GM18870 (cell line): ENCODE measurements at regions not wholly inside any gene's neighbourhood (a gene's known extent, or its start where the extent isn't known, plus 50 kb on each side); places are given as distances from the start of the nearest gene placed in this dataset.
"Not testable (repeated sequence)": the region's sequence is repeated elsewhere in the genome, so short reads cannot be mapped to it uniquely, and the experiment has no call there.

ENCODE experiments used
- ATAC-seq: cut with Tn5 transposase; IDR thresholded peaks from one replicate; pipeline ENCODE4 v1.9.1; 2021; ENCODE audit warnings: moderate library complexity; ENCODE audit not compliant: unreplicated experiment

DNA sequence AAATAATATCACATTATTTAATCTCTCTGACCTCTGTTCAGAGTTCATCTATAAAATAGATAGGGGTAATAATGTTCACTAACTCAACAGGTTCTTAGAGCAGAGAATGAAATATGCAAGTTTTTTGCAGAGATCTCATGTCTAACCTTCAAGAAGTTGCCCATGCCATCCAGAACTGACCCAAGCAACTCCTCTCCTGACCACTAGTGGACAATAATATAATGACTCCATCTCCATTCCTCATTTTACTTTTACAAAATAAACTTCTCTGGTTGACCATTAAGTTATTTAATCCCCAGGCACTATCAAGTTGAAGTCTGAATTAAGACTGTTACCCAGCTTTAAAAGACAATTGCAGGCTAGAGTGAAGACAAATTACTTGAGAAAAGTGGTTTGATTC is 382.6 kb downstream of the KCNA4 start:
- ATAC-seq: no peak

DNA sequence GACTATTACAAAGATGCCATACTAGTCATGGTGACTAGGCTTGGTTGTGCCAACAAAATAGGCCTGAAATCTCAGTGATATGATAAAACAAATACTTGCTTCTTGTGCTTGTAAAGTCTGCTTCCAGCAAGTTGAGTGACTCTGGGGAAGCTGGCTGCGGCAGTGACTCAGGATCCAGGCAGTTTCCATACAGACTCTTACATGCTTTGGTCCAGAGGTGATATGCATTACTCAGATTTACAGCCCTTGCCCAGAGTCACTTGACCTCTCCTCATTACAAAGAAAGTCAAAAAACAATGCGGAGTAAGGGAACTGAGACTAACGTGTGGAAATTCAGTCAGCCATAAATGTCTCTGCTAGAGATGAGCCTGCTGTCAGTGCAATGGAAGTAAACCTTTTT is 387.5 kb downstream of the KCNA4 start:
- no peak for ATAC-seq

DNA sequence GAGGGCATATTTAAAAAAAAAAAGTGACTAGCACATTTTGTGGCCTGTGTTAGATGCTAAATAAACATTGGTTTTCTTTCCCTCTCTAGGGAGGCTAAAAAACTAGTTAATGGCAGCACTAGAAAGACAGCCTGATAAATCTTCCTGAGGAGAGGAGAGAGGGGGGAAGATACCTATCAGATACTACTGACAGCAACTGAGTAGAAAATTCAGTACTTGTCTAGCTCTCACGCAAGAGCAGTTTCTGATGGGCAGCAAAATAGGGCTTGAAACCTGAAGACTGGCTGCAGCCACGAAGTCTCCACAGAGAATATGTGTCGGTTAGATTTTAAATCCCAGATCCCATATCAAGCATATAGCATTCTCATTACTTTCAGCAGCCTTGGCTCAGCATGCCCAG is 388.2 kb downstream of the KCNA4 start:
- ATAC-seq: no peak

DNA sequence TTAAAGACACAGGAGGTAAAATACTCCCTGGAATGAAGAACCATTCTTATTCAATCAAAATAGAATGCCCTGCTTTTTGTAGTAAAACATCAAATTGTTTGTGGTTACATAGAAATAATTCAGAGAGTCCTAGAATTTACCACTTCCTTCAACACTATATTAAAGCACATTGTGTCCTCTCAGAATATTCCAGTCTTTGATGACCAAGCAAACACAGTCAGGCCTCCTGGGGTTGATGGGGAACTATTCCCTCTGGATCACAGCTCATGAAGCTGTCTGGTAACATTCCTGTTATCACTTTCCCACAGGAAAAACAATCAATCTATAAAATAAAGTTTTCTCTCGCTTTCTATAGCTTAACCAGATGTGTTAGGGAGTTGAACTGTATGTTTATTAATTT is 389.3 kb downstream of the KCNA4 start:
- ATAC-seq: no peak

DNA sequence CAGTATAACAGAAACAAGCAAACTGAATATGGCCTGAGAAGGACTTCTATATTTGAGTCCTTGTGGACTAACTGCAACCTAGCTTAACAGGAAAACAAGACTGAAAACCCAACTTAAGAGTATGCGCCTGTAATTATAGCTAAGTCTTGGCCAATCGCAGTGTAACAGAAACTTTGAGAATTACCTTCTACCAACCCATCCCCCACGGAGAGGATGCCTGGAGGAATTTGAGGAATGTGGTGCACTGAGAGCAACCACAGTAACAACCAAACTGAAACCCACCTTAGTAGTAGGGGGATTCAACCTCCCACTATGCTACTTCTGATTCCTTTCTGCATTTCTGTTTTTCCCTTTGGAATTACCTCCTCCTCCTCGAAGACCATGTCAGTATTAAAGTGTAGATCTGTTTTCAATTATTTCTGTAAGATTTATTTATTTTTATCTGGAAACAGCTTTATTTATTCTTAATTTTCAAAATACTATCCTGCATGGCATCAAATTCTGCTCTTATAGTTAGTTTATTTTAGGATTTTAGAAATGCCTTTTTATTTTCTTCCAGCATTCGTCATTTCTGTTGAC is 393.6 kb downstream of the KCNA4 start:
- ATAC-seq: no peak

DNA sequence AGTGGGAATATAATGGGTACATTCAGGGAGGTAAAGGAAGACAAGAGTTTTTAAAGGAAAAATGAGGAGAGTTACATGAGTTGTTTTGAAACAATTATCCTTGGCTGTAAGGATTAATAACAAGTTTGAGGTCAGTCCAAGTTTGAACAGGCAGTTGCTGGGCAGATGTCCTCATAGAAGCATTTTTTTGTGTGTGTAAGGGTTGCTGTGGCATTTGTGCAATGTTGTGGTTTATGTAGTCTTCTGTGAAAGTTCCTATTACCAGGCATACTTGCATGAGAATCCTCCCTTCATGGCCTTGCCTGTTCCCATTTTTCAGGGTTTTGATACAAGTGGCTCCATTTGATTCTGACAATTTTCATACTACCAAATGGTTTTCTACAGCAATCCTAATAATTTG is 400.2 kb downstream of the KCNA4 start:
- no peak for ATAC-seq

DNA sequence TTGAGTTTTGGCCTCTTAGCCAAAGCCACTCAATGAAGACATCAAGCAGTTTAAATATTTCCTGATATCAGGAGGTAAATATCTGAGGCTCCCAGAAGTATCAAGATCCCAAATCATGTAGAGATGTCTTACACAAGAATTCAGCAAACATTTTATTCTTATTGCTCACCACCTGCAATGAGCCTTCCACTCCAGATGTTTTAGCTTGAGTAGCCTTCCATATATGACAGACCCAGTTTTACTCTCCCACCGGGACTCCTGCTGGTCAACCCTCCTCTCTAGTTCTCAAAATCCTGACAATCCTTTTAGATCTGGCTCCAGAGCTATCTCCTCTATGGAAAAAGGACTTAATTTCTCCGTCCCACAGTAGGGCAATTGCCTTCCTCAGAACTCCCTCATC is 404.4 kb downstream of the KCNA4 start:
- no peak for ATAC-seq

DNA sequence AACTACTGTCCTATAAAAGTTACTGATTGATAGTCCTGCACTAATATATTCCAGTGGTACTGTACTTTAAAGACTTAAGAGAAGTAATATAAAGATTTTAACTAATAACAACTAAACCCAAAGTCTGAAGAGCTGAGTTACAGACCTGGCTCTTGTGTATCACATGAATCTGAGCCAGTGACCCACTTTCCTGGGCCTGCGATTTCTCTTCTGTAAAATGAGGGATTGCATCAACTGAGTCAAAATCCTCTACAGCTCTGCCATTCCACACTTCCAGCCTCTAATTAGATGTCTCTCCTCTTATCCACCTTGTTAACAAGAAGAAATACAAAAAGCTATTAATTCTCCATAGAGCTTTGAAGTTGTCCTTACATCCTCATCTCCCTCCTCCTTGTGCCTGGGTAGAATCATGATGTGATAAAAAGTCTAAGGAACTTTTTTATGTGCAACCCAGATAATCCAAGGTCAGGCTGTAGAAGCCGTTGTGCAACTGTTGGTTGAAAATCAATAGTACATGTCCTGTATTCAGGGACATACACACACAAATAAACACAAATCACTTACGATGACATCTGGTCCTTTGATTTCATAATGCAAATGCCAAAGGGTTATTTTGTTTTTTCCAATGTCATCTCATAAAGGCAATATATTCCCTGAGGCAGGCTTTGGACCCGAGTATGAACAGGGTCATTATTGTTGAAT is 410.3 kb downstream of the KCNA4 start:
- no peak for ATAC-seq

DNA sequence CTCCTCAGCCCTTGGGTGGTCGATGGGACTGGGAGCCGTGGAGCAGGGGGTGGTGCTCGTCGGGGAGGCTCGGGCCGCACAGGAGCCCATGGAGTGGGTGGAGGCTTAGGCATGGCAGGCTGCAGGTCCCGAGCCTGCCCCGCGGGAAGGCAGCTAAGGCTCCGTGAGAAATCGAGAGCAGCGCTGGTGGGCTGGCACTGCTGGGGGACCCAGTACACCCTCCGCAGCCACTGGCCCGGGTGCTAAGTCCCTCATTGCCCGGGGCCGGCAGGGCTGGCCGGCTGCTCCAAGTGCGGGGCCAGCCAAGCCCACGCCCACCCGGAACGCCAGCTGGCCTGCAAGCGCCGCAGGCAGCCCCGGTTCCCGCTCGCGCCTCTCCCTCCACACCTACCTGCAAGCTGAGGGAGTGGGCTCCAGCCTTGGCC is 416.7 kb downstream of the KCNA4 start:
- not testable (repeated sequence) for ATAC-seq

DNA sequence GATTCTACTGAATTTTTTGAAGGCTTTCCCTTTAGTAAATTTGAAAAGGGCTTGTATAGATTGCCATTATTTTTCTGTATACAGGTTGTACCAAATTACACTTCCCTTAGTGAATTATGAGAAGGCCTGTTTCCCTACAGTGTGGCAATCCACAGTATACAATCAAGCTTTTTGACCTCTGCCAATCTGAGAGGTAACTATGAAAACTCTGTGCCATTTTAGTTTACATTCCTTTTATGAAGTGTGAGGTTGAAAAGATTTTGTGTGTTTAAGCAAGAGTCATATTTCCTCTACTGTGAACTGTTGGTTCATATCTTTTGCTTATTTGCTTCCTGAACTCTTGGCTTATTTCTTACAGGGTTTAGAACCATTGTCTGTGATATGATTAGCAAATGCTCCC is 432.5 kb downstream of the KCNA4 start:
- ATAC-seq: no peak

DNA sequence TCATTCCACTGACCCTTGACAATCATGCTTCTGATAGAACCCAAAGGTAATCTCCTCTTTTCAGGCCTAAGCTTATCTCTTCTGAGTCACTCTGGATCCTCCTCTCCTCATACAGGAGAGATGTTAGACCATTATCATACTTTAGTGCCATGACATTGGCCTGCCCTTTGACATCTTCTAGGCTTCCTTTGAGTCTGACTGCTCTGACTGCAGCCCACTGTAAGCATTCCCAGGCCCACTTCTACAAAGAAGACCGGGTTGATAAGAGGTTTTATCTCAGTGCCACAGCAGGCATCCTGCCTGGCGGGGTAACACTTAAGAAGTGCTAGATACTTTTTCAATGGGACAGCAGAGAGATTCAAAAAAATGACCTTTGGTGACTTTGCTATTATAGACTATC is 438.0 kb downstream of the KCNA4 start:
- no peak for ATAC-seq

DNA sequence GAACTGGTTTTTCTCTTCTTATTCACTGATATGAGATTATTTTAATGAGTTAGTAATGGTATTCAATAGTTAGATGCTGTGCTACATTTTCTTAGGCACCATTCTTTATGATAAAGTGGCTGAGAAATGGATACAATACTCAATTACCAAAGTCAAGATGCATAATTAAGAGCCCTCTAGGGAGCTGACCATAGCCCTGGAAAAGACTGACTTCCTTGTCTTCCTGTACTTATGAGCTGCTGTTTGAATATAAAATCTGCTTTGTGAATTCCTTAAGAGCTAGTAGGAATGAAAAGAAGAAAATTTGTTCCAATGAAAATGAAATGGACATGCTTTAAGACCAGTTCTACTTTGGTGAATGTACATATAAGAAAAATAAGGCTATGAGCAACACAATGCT is 452.3 kb downstream of the KCNA4 start:
- ATAC-seq: no peak

DNA sequence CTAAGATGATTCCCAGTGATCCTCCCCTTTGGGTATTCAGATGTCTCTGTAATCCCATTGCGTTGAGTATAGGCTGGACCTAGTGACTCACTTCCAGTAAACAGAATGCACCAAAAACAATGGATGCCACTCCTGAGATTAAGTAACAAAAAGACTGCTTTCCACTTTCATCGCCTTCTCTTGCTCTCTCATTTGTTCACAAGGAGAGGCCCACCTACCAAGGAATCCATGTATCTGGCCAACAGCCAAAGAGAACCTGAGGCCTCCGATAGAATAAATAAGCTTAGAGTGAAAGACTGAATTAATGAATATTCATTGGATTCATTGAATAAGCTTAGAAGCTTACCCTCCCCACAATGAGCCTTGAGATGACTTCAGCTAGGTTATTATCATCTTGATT is 454.6 kb downstream of the KCNA4 start:
- ATAC-seq: no peak

DNA sequence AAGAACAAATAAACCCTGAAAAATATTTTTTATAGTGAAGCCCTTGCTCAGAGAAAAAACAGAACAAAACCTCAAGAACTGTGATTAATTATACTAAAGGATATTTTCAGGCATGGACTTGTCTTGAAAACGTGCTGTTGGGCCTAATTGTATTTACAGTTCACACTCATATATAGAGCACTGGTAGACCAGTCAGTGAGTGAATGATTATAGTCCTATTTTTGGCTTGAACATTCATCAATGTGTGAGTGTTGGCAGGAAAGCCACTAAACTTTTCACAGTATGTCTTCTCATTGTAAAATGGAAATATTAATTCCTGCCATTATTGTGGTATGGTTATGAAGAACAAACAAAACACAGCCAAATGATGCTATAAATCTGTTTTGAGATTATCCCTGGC is 462.8 kb downstream of the KCNA4 start:
- no peak for ATAC-seq

DNA sequence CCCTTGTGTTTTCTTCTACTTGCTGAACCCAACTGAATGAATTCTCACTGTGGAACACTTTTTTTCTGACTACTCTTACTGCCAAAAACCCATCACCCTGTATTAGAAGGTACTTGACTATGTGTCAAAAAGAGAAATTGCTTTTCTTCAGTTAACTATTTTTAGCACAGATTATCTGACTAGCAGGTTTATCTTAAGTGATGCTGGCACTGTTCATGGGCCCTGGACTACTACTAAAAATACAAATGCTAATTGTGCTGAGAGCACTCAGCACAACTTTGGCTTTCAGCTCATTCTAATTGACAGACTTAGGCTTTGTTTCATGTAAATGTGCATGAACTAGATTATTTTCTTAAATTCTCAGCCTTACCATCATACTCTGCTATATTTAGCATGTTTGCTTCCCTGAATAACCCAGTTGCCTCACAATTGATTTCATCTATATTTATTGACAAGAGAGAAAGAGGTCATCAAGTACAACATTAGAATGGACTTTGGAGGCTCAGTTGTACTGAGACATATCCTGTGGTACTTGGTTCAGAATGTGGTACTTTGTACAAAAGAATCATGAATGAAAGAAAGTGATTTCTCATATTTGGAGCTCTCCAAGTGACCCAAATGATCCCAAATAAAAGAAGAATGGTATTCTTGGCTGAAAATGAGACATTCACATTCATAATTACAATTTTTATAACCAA is 478.3 kb downstream of the KCNA4 start:
- ATAC-seq: no peak

DNA sequence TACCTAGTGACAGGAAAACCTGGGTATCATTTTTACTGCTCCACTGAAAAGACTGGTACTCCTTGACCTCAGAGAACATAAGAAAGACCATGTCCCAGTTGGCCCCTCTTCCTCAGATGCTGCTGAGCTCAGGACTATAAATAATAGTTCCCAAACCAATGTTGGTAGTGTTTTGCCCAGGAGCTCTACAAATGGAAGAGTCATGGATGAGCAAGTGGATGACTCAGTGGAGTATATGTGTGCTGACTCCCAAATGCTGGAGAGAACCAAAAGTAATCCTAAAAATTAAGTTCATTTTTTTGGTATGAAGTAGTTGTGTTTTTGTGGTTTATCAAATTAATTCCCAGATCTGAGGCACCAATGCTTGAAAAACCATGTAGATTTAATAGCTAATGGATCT is 482.0 kb downstream of the KCNA4 start:
- ATAC-seq: no peak

DNA sequence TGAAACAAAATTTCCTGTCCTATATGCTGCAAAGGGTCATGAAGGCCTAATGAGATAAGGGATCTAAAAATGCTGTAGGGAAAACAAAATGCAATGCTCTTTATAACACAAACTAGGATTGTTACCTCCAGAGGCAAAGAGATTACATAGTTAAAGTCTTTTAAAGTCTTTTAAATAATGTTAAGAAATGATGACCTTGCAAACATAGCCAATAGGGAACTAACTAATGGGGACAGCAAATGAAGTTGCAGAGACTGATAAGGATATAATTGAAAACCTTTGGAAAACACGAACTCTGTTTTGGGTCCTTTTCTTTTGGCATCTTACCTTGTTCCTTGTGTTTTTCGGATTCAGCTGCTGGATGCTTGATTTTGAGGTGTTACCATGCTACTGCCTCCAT is 485.9 kb downstream of the KCNA4 start:
- no peak for ATAC-seq

DNA sequence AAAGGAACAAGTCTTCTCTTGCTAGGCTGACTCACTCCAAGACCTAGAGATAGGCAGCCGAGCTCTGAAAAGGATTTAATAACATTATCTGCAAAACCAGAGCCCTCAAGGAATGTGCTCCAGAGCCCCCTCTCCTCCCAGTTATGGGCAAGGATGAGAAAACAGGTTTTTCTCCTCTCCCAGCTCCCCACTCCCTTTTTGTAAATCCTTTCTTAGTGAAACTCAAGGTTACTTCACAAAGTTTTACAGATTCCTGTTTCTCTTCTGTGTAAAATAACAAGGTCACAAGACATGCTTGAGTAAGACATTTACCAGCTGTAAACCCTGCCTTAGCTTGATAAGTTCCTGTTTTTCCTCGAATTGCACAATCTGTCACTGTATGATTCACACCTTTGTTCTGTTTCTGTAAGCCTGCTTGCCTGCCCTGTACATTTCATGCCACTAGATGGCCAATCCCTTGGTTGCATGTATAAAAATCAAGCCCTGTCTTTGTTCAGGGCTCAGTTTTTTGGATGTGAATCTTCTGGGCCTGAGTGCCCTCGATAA is 489.4 kb downstream of the KCNA4 start:
- peak; percentile 81 for ATAC-seq

DNA sequence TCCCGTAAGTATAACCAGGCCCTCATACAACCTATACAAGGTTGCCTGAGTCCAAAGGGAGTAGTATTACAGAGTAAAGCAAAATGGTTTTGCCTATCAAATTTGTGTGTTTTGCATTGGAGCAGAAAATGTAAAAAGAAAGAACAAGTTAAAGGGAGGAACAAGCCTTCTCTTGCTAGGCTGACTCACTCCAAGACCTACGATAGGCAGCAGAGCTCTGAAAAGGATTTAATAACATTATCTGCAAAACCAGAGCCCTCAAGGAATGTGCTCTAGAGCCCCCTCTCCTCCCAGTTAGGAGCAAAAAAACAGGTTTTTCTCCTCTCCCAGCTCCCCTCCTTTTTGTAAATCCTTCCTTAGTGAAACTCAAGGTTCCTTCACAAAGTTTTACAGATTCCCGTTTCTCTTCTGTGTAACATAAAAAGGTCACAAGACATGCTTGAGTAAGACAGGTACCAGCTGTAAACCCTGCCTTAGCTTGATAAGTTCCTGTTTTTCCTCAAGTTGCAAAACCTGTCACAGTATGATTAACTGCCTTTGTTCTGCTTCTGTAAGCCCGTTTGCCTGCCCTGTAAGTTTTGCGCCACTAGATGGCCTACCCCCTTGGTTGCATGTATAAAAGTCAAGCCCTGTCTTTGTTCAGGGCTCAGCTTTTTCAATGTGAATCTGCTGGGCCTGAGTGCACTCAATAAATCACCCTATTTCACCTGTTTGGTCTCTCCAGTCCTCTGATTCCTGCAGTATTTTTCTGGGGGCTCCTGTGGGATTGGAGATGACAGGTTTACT is 498.2 kb downstream of the KCNA4 start:
- peak; percentile 84 for ATAC-seq

DNA sequence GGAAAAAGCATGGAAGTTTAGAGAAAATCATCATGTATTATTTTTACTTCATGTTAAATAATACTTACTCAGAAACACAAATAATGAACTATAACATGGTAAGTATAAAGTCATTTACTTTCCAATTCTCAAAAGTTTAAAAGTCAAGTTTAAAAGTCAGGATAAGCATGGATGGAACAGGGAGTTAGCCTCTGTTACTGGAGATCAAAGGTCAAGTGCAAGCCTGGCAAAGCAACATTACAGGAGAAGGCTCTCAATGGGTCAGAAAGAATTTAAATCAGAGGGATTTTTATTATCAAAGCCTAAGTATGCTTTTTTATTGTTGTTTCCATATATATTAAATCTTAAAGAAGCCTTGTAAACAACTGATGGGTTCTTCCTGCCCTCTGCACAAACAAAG is 505.4 kb downstream of the KCNA4 start:
- ATAC-seq: no peak

DNA sequence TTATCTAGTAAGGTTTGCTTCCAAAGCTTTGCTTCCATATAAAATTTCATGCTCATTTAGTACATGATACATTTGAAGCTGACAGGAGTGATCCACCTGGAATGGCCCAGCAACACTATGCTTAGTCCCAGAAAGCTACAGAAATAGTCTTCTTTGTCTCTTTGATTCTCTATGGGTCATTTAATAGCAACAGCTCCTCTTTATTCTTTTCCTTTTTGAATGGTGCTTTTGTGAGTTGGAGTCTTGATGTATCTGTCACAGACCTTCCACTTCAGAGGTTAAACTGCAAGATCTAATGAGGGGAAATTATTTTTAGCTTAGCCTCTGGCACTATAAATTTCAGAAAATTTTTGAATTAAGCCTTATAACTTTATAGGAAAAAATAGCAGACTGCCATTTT is 509.5 kb downstream of the KCNA4 start:
- ATAC-seq: no peak
